ENCODE measurements at regions not wholly inside any gene's neighbourhood (a gene's known extent, or its start where the extent isn't known, plus 50 kb on each side); places are given as distances from the start of the nearest gene placed in this dataset.

GRCh38 chr2:70036290-70036689, 51.0 kb upstream of the PCBP1 start:
- no peaks in the 10 kb centered on the region for H3K36me3 ChIP-seq
- intact Hi-C loops (cut with DNase I; ENCODE audit: low total_unique reads) = no loop called here
- H3K4me3 ChIP-seq = no peak overlapping the region
- TF ChIP-seq POLR2A (IDR thresholded peaks at IDR 0.05) = no peak
- TF ChIP-seq CTCF (IDR thresholded peaks at IDR 0.05) = no peak
- no peak overlapping the region for H3K27ac ChIP-seq
- no peaks in the 10 kb centered on the region for H3K9me3 ChIP-seq
- H3K4me1 ChIP-seq = no peaks in the 10 kb centered on the region
- H3K27me3 ChIP-seq = no peaks in the 10 kb centered on the region
- DNase-seq = no peak

GRCh38 chr2:70035344-70035844, 51.9 kb upstream of the PCBP1 start:
- H3K4me3 ChIP-seq = no peak overlapping the region
- intact Hi-C loops (cut with DNase I; ENCODE audit: low total_unique reads) = no loop called here
- no peak overlapping the region for H3K27ac ChIP-seq

GRCh38 chr2:70030724-70031420, 56.4 kb upstream of the PCBP1 start:
- DNase-seq = no peak
- Histone ChIP-seq H3K4me3 (no peak overlapping the region), H3K36me3 (no peaks in the 10 kb centered on the region), H3K27me3 (no peaks in the 10 kb centered on the region), H3K9me3 (no peaks in the 10 kb centered on the region), H3K27ac (peak overlapping the region; percentile 79 to 90), H3K4me1 (no peaks in the 10 kb centered on the region)
- no peak for TF ChIP-seq POLR2A (IDR thresholded peaks at IDR 0.05)
- TF ChIP-seq CTCF (IDR thresholded peaks at IDR 0.05) = no peak
- intact Hi-C loops (cut with DNase I; ENCODE audit: low total_unique reads) = no loop called here

More at GRCh38 chr2:70035344-70035844, 51.9 kb upstream of the PCBP1 start:
- no peaks in the 10 kb centered on the region for H3K36me3 ChIP-seq
- H3K9me3 ChIP-seq = no peaks in the 10 kb centered on the region
- no peak for DNase-seq
- TF ChIP-seq CTCF (IDR thresholded peaks at IDR 0.05) = no peak
- TF ChIP-seq POLR2A (IDR thresholded peaks at IDR 0.05) = no peak
- H3K27me3 ChIP-seq = no peaks in the 10 kb centered on the region
- no peaks in the 10 kb centered on the region for H3K4me1 ChIP-seq

- Histone ChIP-seq H3K9me3 (no peaks in the 10 kb centered on the region), H3K4me3 (no peak overlapping the region), H3K36me3 (no peaks in the 10 kb centered on the region), H3K27ac (peak overlapping the region; percentile 79 to 90), H3K4me1 (no peaks in the 10 kb centered on the region), H3K27me3 (no peaks in the 10 kb centered on the region)
- TF ChIP-seq POLR2A (IDR thresholded peaks at IDR 0.05) (peak in 1 of 2 donors; percentile 28), CTCF (IDR thresholded peaks at IDR 0.05) (no peak)
- intact Hi-C loops (cut with DNase I; ENCODE audit: low total_unique reads) = no loop called here
- DNase-seq = peak; percentile 65 to 74
Observed at GRCh38 chr2:70029814-70030409, 57.4 kb upstream of the PCBP1 start.

- no peak overlapping the region for H3K27ac ChIP-seq
- H3K27me3 ChIP-seq = no peaks in the 10 kb centered on the region
- DNase-seq = no peak
- no peaks in the 10 kb centered on the region for H3K9me3 ChIP-seq
- no peaks in the 10 kb centered on the region for H3K4me1 ChIP-seq
- intact Hi-C loops (cut with DNase I; ENCODE audit: low total_unique reads) = no loop called here
- TF ChIP-seq CTCF (IDR thresholded peaks at IDR 0.05) (no peak), POLR2A (IDR thresholded peaks at IDR 0.05) (no peak)
- H3K36me3 ChIP-seq = no peaks in the 10 kb centered on the region
- H3K4me3 ChIP-seq = no peak overlapping the region
Observed at GRCh38 chr2:70024284-70024683, 62.9 kb upstream of the ASPRV1 start.

All from uterus (tissue), 3 donors.